PC-3 (cell line): ENCODE measurements at regions not wholly inside any gene's neighbourhood (a gene's known extent, or its start where the extent isn't known, plus 50 kb on each side); places are given as distances from the start of the nearest gene placed in this dataset.

Experiments used
- ATAC-seq: fragments of 200-7000 bp; cut with Tn5 transposase; 2 replicates; pipeline ENCODE4 v1.9.1; 2020; ENCODE audit warnings: mild to moderate bottlenecking, moderate library complexity
- BruUV-seq: library from RNA; stranded (reverse); fragments of 400-500 nt; replicated peaks from 2 replicates; lab custom pipeline; 2021; lab: Mats Ljungman, UMichigan
- CTCF ChIA-PET: fragments of 300-600 bp; sonication (Branson Sonifier 250); formaldehyde crosslinking; loops from one replicate; lab custom pipeline; 2022; ENCODE audit warnings: antibody characterized with exemption; lab: Charles Lee
- POLR2A ChIA-PET: fragments of 300-600 bp; sonication (Branson Sonifier 250); formaldehyde crosslinking; loops from one replicate; lab custom pipeline; 2022; ENCODE audit warnings: antibody characterized with exemption; ENCODE audit not compliant: unreplicated experiment; lab: Charles Lee
- DNase-seq: peaks from one replicate; pipeline ENCODE4 v3.0.0-alpha.2; 2015
- H2AFZ ChIP-seq: fragments of 300-600 bp; sonication (generic); 2 replicates; pipeline ENCODE4 v1.6.0; 2016; ENCODE audit warnings: antibody characterized with exemption, low read length
- H3F3A ChIP-seq: fragments of 300-600 bp; sonication (generic); one replicate; pipeline ENCODE4 v1.6.0; 2017; ENCODE audit warnings: antibody characterized with exemption, low read length, control low read depth, mild to moderate bottlenecking; ENCODE audit not compliant: unreplicated experiment
- H3K27ac ChIP-seq: fragments of 300-600 bp; sonication (generic); 2 replicates; pipeline ENCODE4 v1.5.1; 2016; ENCODE audit warnings: mild to moderate bottlenecking, low read length
- H3K27me3 ChIP-seq: fragments of 300-600 bp; sonication (generic); 2 replicates; pipeline ENCODE4 v1.6.1; 2016; ENCODE audit warnings: low read length, mixed read lengths
- H3K36me3 ChIP-seq: fragments of 300-600 bp; sonication (generic); 2 replicates; pipeline ENCODE4 v1.6.1; 2016; ENCODE audit warnings: low read depth, mixed run types, low read length, mixed read lengths
- H3K4me1 ChIP-seq: fragments of 300-600 bp; sonication (generic); 2 replicates; pipeline ENCODE4 v1.5.1; 2016; ENCODE audit warnings: low read length; ENCODE audit not compliant: insufficient read depth
- H3K4me2 ChIP-seq: fragments of 300-600 bp; sonication (generic); 2 replicates; pipeline ENCODE4 v1.6.0; 2016; ENCODE audit warnings: low read length
- H3K4me3 ChIP-seq: fragments of 300-600 bp; sonication (generic); 2 replicates; pipeline ENCODE4 v1.5.1; 2016; ENCODE audit warnings: mild to moderate bottlenecking, low read length, mixed read lengths
- H3K79me2 ChIP-seq: fragments of 300-600 bp; sonication (generic); 2 replicates; pipeline ENCODE4 v1.6.1; 2017; ENCODE audit warnings: low read length, mixed read lengths
- H3K9ac ChIP-seq: fragments of 300-600 bp; sonication (generic); 2 replicates; pipeline ENCODE4 v1.6.0; 2016; ENCODE audit warnings: mild to moderate bottlenecking, low read length
- H3K9me2 ChIP-seq: fragments of 300-600 bp; sonication (generic); replicated peaks from 2 replicates; pipeline ENCODE4 v1.6.1; 2016; ENCODE audit warnings: mixed run types, low read length, mixed read lengths
- H3K9me3 ChIP-seq: fragments of 300-600 bp; sonication (generic); 2 replicates; pipeline ENCODE4 v1.6.1; 2016; ENCODE audit warnings: low read length, mixed read lengths
- H4K20me1 ChIP-seq: fragments of 300-600 bp; sonication (generic); 2 replicates; pipeline ENCODE4 v1.6.1; 2016; ENCODE audit warnings: low read length, mixed read lengths
- CTCF ChIP-seq: fragments of 300-600 bp; sonication (generic); conservative IDR thresholded peaks from 2 replicates; pipeline ENCODE4 v1.5.1; 2017; ENCODE audit warnings: antibody characterized with exemption, low read depth, mild to moderate bottlenecking, low read length
- EZH2 ChIP-seq: fragments of 300-600 bp; sonication (generic); IDR thresholded peaks from one replicate; pipeline ENCODE4 v1.6.1; 2017; ENCODE audit warnings: antibody characterized with exemption, mild to moderate bottlenecking, low read length; ENCODE audit not compliant: unreplicated experiment
- EZH2phosphoT487 ChIP-seq: fragments of 300-600 bp; sonication (generic); IDR thresholded peaks from 2 replicates; pipeline ENCODE4 v1.6.1; 2018; ENCODE audit warnings: mild to moderate bottlenecking, antibody characterized with exemption, low read length, borderline replicate concordance
- intact Hi-C: fragments of 100-400 bp; cut with micrococcal nuclease; formaldehyde crosslinking; loops from 2 replicates; pipeline ENCODE4 v1.9.0; 2023

- no peaks in the 10 kb centered on the region for H3K79me2 ChIP-seq
- H3K4me2 ChIP-seq = no peak overlapping the region
- no peak overlapping the region for H3K4me3 ChIP-seq
- no peaks in the 10 kb centered on the region for H3K27me3 ChIP-seq
- H3K9ac ChIP-seq = no peak overlapping the region
- TF ChIP-seq EZH2phosphoT487 (no peak), CTCF (no peak), EZH2 (no peak)
- ChIA-PET POLR2A (no interaction called here), CTCF (no interaction called here)
- no peaks in the 10 kb centered on the region for H4K20me1 ChIP-seq
- no TSS peak for BruUV-seq
- no peaks in the 10 kb centered on the region for H3F3A ChIP-seq
- H3K27ac ChIP-seq = no peak overlapping the region
- H3K9me3 ChIP-seq = no peaks in the 10 kb centered on the region
- DNase-seq (no peak), ATAC-seq (no peak)
- no peaks in the 10 kb centered on the region for H3K36me3 ChIP-seq
- no peak overlapping the region for H2AFZ ChIP-seq
- intact Hi-C loops = no loop called here
- H3K4me1 ChIP-seq = no peaks in the 10 kb centered on the region
- no peaks in the 10 kb centered on the region for H3K9me2 ChIP-seq
Observed at GRCh38 chr6:11835065-11835464, 56.5 kb upstream of the ADTRP start.

GRCh38 chr6:11833626-11834592 is 55.3 kb upstream of the ADTRP start:
- DNase-seq (no peak), ATAC-seq (no peak)
- Histone ChIP-seq H2AFZ (no peak overlapping the region), H3K9me2 (no peaks in the 10 kb centered on the region), H3K4me2 (no peak overlapping the region), H3K4me1 (no peaks in the 10 kb centered on the region), H3F3A (no peaks in the 10 kb centered on the region), H3K9me3 (no peaks in the 10 kb centered on the region), H3K27me3 (no peaks in the 10 kb centered on the region), H3K36me3 (no peaks in the 10 kb centered on the region), H3K4me3 (no peak overlapping the region), H3K9ac (no peak overlapping the region), H3K79me2 (no peaks in the 10 kb centered on the region), H3K27ac (no peak overlapping the region), H4K20me1 (no peaks in the 10 kb centered on the region)
- POLR2A ChIA-PET = no interaction called here
- intact Hi-C loops = no loop called here
- TF ChIP-seq CTCF (no peak), EZH2phosphoT487 (no peak), EZH2 (no peak)
- BruUV-seq = no TSS peak
- CTCF ChIA-PET = no interaction called here

GRCh38 chr6:11831653-11832052 is 53.0 kb upstream of the ADTRP start:
- H3K4me3 ChIP-seq = no peak overlapping the region
- ATAC-seq = no peak
- no TSS peak for BruUV-seq
- no peaks in the 10 kb centered on the region for H3K79me2 ChIP-seq
- DNase-seq = no peak
- H4K20me1 ChIP-seq = no peaks in the 10 kb centered on the region
- H3K9ac ChIP-seq = no peak overlapping the region
- no peaks in the 10 kb centered on the region for H3K4me1 ChIP-seq
- TF ChIP-seq EZH2 = no peak
- ChIA-PET POLR2A (no interaction called here), CTCF (no interaction called here)
- H3F3A ChIP-seq = no peaks in the 10 kb centered on the region
- no peak overlapping the region for H3K4me2 ChIP-seq
- H2AFZ ChIP-seq = no peak overlapping the region
- no peak overlapping the region for H3K27ac ChIP-seq
- H3K9me2 ChIP-seq = no peaks in the 10 kb centered on the region
- no peaks in the 10 kb centered on the region for H3K9me3 ChIP-seq
- intact Hi-C loops = no loop called here
- no peaks in the 10 kb centered on the region for H3K27me3 ChIP-seq
- no peaks in the 10 kb centered on the region for H3K36me3 ChIP-seq
